G401 (cell line): ENCODE measurements at regions not wholly inside any gene's neighbourhood (a gene's known extent, or its start where the extent isn't known, plus 50 kb on each side); places are given as distances from the start of the nearest gene placed in this dataset.
A peak's percentile ranks its signal among the peaks of the same experiment; 100 is the strongest.

Experiments used
- DNase-seq: peaks from one replicate; pipeline ENCODE4 v3.0.0-alpha.2; 2015; ENCODE audit warnings: low spot score
- in situ Hi-C: cut with HindIII; loops from 2 replicates; pipeline ENCODE4 v1.10.0; 2016; ENCODE audit warnings: low sequenced_read_pairs, mixed read lengths

- in situ Hi-C loops: no loop called here
- DNase-seq: no peak
Measured at GRCh38 chr22:49330421-49331222, 497.1 kb downstream of the BRD1 start.

DNA sequence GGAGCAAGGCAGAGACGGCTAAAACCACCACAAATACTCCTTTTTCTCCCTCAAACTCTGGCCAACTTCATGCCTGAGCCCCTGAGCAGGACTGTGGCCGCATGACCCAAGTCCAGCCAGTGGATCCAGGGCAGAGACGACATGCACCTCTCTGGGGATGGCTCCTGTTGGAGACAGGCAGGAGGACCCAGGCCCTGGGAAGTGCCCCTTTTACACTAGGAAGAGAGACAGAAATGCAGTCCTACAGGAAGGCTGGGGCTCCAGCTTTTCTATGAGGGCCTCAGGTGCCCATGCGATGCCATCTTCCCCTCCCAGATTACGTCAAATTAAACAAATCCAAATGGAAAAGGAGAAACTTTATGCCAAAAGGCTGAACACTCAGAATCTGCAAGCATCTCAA lies 498.0 kb downstream of the BRD1 start:
- in situ Hi-C loops: no loop called here
- DNase-seq: no peak

DNA sequence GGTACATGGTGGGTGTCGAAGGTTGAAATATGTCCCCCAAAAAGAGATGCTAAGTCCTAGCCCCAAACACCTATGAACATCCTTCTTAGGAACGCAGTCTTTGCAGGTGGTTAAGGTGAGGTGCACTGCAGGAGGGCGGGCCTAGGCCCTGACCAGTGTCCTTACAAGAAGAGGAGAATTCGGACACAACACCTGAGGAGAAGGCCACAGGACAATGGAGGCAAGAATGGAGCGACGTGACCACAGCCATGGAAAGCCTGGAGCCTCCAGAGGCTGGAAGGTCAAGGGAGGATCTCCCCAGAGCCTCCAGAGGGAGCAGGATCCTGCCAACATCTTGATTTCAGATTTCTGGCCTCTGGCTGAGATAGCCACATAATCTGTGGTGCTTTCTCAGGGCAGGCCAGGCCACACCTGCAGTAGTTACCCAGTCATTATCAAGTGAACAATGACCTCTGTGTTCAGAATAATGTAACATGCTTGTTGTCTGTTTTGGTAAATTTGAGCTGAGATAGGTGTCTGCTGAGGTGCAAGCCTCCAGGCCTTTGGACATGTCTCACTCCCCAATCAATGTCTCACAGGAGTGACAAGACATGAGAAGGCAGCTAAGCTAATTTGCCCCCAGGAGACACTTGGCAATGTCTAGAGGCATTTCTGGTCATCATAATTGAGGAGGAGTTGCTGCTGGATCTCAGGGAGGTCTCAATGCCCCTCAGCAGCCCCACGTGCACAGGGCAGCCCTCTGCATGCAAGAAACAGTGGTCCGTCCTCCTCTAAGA lies 498.9 kb downstream of the BRD1 start:
- DNase-seq: no peak
- in situ Hi-C loops: no loop called here

- no peak for DNase-seq
- in situ Hi-C loops: no loop called here
Measured at GRCh38 chr22:49328118-49328475, 499.6 kb downstream of the BRD1 start.

DNA sequence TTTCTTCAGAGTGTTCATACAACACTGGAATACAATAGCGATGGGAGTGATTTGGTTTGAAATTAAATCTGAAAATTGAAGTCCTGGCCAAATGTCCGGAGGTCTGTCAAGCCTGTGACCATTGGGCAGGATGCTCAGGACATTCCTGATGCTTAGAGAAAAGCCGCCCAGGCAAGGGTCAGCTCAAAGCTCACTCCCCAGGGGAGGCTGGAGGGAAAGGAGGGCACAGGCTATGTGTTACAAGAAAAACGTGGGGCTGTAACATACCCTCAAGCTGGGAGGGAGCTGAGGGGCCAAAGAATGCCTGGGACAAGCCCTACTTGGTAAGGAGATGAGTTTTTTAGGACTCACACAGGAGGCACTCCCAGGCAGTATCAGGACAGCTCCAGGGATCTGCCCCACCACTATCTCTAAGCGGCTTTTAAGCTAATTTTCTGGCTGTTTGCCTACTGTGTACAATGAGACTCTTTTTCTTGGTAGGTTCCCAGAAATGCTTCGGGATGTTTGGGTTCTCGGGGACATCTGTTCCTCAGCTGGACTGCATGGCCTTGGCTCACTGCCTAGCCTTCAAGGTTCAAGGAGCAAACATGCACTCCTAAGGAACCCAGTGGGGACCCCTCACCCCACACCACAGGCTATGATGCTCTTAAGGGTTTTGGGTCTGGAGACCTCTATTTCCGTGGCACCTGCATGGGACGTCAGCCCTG lies 500.1 kb downstream of the BRD1 start:
- no peak for DNase-seq
- in situ Hi-C loops: no loop called here

GRCh38 chr22:49326558-49326957 lies 501.1 kb downstream of the BRD1 start:
- in situ Hi-C loops: no loop called here
- no peak for DNase-seq

DNA sequence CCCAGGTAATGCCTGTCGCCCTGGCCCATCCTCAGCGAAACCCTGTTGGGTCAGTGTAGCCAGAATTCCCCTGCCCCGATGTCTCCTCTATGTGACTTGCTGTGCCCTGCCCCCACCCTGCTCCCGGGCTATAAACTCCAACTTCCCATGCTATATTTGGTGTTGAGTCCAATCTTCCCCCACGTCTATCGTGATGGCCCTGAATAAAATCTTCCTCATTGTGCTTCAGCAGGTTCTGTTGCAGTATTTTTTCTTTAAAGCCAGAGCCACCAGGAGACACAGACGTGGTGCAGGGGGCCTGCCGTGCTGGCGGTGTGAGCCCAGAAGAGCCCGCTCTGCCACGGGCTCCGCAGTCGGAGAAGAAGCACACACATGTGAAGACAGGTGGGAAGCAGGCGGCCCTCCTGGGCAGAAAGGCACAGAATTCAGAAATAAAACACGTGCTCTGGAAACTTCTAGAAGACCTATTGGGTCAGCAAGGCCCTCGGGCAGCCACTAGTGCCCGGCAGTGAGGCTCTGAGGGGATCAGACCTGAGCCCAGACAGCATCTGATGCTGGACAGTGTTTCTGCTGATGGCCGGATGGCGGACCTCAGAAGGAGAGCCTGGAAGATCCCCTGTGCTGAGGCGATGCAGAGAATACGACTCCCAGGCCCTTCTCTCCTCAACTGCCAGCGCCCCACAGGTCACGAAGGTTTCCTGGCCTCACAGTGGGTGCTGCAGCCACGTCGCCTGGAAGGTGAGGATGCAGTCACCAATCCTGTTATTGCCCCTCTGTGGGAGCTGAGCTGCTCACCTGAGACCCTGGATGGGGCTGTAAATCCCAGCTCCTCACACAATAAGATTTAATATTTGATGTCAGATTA lies 501.9 kb downstream of the BRD1 start:
- in situ Hi-C loops: no loop called here
- no peak for DNase-seq

GRCh38 chr22:49324527-49325491 lies 502.9 kb downstream of the BRD1 start:
- no peak for DNase-seq
- in situ Hi-C loops: no loop called here

- in situ Hi-C loops: no loop called here
- DNase-seq: no peak
Measured at GRCh38 chr22:49323751-49324415, 503.8 kb downstream of the BRD1 start.

DNA sequence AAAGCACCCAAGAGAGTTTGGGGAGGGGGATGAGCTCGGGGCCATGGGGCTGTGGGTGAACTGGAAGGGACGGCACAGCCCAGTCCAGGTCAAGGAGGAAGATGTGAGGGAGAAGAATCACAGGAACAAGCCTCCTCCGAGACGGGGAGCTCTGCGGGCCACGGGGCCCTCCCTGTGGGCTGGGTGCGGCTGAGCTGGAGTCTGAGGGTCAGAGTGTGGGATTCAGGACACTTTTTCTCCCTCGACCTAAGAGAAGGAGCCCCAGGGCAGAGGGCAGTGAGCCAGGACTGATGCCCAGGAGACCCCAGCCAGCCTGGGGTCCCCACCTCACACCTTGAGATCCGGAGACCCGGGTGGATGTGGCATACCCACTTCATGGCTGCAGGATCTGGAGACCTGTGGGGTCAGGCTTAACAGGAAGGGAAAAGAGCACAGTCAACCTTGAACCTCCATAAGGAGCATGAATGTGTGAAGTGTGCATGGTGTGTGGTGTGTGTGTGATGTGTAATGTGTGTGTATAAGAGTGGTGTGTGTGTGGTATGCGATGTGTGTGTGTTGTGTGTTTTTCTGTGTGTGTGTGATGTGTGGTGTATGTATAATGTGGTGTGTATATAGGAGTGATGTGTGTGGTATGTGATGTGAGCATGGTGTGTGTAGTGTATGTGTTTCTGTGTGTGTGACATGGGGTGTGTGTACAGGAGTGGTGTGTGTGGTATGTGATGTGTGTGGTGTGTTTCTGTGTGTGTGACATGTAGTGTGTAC lies 504.6 kb downstream of the BRD1 start:
- in situ Hi-C loops: no loop called here
- no peak for DNase-seq

- no peak for DNase-seq
- in situ Hi-C loops: no loop called here
Measured at GRCh38 chr22:49322231-49322630, 505.4 kb downstream of the BRD1 start.

- in situ Hi-C loops: no loop called here
- DNase-seq: peak; percentile 76
Measured at GRCh38 chr22:49321477-49322055, 506.1 kb downstream of the BRD1 start.

- no peak for DNase-seq
- in situ Hi-C loops: no loop called here
Measured at GRCh38 chr22:49320714-49321476, 506.8 kb downstream of the BRD1 start.

DNA sequence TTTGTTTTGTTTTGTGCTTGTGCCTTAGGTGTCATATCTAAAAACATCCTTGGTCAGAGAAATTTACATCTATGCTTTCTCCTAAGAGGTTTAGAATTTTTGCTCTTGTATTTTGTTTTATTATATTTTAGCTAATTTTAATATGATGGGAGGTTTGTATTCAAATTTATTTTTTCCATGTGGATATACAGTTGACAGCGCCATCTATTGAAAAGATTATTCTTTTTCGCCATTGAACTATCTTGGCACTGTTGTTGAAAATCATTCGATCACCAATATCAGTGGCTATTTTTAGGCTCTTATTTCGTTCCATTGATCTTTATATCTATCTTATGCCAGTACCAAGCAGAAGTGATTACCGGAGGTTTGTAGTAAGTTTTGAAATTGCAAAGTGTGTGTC lies 510.3 kb downstream of the BRD1 start:
- in situ Hi-C loops: no loop called here
- no peak for DNase-seq

DNA sequence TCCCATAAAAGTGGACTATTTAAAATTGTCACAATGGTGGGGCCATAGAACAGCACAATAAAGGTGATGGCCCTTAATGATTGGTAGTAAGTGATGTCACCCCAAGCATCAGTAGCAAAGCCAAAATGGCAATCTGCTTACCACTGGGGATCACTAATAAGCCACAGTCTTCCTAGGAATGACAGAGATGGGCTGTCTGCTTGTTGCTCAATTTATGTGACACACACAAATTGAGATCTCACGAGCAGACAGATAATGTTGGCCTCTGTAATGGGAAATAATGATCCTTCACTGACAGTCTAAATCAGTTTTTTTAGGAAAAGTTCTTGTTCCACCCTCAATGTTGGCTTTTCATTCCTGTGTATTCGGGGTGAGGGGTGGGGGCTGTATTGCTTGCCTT lies 515.1 kb downstream of the BRD1 start:
- in situ Hi-C loops: no loop called here
- no peak for DNase-seq

DNA sequence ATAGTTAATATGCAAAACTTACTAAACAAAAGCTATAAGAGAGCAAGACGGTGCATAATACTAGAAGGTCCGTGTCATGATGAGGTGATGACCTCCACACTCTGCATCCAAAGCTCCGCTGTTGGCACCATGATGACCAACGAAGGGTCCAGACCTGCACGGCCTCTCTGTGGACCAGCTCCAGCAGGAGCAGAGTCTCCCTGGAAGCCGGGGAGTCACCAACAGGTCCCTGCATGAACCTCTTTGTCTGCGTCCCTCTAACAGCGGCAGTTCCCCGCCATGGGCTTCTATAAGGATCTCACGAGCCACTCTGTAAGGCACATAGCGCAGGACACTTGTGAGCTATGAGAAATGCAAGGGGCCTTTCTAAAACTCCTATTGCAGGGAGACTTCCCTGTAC lies 517.3 kb downstream of the BRD1 start:
- in situ Hi-C loops: no loop called here
- no peak for DNase-seq
